IPS-18a (cell line): ENCODE measurements at regions not wholly inside any gene's neighbourhood (a gene's known extent, or its start where the extent isn't known, plus 50 kb on each side); places are given as distances from the start of the nearest gene placed in this dataset.
"Not testable (repeated sequence)": the region's sequence is repeated elsewhere in the genome, so short reads cannot be mapped to it uniquely, and the experiment has no call there.

Source experiments
- H3K27ac ChIP-seq: one replicate; pipeline ENCODE4 v1.5.1; 2013; ENCODE audit warnings: low read length
- H3K27me3 ChIP-seq: one replicate; pipeline ENCODE4 v1.6.1; 2013; ENCODE audit warnings: mild to moderate bottlenecking, low read length; ENCODE audit not compliant: control insufficient read depth, insufficient read depth
- H3K36me3 ChIP-seq: one replicate; pipeline ENCODE4 v1.6.1; 2013; ENCODE audit warnings: low read depth, low read length; ENCODE audit not compliant: control insufficient read depth
- H3K4me1 ChIP-seq: one replicate; pipeline ENCODE4 v1.6.1; 2013; ENCODE audit warnings: low read depth, low read length; ENCODE audit not compliant: control insufficient read depth
- H3K4me3 ChIP-seq: one replicate; pipeline ENCODE4 v1.5.1; 2013; ENCODE audit warnings: low read length
- H3K9ac ChIP-seq: one replicate; pipeline ENCODE4 v1.6.1; 2013; ENCODE audit warnings: mild to moderate bottlenecking, low read length, moderate library complexity
- H3K9me3 ChIP-seq: one replicate; pipeline ENCODE4 v1.6.1; 2013; ENCODE audit warnings: low read depth, low read length; ENCODE audit not compliant: control insufficient read depth

DNA sequence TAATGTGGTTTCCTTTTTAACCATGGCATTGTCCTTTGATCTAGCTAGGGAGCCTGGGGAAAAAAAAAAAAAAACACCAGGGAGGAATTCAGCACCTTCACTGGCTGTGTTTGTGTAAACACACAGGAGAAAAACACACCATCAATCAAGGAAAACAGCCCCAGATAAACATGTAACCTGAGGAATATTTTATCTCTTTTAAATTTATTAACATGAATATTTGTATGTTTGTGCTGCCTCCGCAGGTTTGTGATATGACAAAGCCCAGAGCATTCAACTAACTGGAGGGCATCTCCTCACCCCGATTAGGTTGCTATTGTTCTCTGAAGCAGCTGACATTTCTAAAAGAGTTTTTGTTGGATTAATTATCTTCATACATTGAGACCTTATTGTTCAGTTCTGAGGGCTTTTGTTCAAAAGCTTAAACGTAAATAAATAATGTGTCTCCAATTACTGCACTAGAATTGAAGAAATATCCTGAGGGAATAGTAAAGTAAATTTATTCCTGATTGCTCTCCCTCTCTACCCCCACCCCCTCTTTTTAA is 89.4 kb upstream of the SEMA3E start:
- no peak overlapping the region for H3K9ac ChIP-seq
- peaks cover 3% of the 10 kb centered on the region for H3K4me1 ChIP-seq
- H3K9me3 ChIP-seq = no peaks in the 10 kb centered on the region
- H3K27me3 ChIP-seq = no peaks in the 10 kb centered on the region
- H3K27ac ChIP-seq = no peak overlapping the region
- H3K4me3 ChIP-seq = no peak overlapping the region
- no peaks in the 10 kb centered on the region for H3K36me3 ChIP-seq

DNA sequence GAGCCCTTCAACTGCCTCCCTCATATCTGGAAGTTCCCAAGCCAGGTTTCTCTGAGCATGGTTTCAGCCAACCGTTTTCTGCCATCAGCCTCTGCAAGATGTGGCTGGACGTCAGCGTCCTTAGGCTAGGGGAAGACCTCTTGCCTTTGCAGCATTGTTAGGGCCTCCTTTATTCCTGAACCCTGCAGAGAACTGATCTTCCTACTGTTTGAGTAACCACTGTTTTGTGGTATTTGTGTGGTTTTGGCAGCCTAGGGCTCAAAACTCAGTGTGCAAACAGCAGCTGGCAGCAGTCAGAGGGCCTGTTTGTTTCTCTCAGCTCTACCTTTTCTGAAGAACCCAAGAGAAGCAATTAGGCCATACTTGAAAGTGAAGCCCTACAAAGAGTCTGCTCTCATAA is 83.4 kb upstream of the SEMA3E start:
- H3K9ac ChIP-seq = no peak overlapping the region
- H3K27me3 ChIP-seq = no peaks in the 10 kb centered on the region
- H3K36me3 ChIP-seq = no peaks in the 10 kb centered on the region
- H3K4me3 ChIP-seq = no peak overlapping the region
- H3K27ac ChIP-seq = no peak overlapping the region
- no peaks in the 10 kb centered on the region for H3K4me1 ChIP-seq
- H3K9me3 ChIP-seq = no peaks in the 10 kb centered on the region

DNA sequence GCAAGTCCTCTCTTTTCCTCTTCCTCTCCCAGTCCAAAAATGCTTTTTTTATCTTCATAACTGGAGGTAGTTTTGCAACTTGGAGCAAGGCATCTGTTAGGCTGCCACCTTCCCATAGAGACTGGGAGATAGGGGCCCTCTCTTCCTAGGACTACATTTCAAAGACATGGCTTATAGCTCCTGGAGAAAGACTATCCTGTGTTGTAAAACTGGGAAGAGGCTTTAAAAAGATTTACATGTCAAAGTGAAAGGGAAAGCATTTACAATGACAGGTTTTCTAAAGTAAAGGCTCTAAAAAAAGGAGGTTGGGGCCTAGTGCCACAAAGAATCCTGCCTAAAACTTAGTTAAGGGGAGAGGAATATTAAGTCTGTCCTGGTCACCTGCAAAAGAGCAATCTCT is 82.2 kb upstream of the SEMA3E start:
- Histone ChIP-seq H3K9ac (no peak overlapping the region), H3K9me3 (no peaks in the 10 kb centered on the region), H3K36me3 (no peaks in the 10 kb centered on the region), H3K27ac (no peak overlapping the region), H3K4me3 (no peak overlapping the region), H3K27me3 (no peaks in the 10 kb centered on the region), H3K4me1 (no peaks in the 10 kb centered on the region)

DNA sequence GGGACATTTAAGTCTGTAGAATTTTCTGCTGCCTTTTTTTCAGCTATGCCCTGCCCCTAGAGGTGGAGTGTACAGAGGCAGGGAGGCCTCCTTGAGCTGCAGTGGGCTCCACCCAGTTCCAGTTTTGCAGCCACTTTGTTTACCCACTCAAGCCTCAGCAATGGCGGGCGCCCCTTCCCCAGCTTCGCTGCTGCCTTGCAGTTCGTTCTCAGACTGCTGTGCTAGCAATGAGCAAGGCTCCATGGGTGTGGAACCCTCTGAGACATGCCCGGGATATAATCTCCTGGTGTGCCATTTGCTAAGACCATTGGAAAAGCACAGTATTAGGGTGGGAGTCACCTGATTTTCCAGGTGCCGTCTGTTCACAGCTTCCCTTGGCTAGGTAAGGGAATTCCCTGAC is 68.0 kb upstream of the SEMA3E start:
- H3K4me3 ChIP-seq, H3K27me3 ChIP-seq, H3K36me3 ChIP-seq, H3K9me3 ChIP-seq, H3K9ac ChIP-seq, H3K27ac ChIP-seq, H3K4me1 ChIP-seq: not testable (repeated sequence)

DNA sequence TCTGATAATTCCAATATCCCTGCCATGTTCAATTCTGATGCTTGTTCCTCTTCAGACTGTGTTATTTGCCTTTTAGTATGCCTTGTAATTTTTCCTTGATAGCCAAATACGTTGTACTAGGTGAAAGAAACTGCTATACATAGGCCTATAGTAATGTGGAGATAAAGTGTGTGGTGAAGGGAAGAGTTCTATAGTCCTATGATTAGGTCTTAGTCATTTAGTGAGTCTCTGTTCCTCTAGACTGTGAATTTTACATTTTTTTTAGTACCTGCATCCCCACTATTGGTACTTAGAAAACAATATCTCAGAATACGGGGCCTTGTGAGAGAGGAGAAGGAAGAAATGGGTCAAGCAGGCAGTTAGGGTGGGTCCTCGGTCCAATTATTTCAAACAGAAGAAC is 59.6 kb upstream of the SEMA3E start:
- Histone ChIP-seq H3K36me3 (no peaks in the 10 kb centered on the region), H3K27ac (no peak overlapping the region), H3K27me3 (no peaks in the 10 kb centered on the region), H3K9ac (no peak overlapping the region), H3K4me1 (peaks cover 2% of the 10 kb centered on the region), H3K9me3 (peaks cover 4% of the 10 kb centered on the region), H3K4me3 (no peak overlapping the region)

DNA sequence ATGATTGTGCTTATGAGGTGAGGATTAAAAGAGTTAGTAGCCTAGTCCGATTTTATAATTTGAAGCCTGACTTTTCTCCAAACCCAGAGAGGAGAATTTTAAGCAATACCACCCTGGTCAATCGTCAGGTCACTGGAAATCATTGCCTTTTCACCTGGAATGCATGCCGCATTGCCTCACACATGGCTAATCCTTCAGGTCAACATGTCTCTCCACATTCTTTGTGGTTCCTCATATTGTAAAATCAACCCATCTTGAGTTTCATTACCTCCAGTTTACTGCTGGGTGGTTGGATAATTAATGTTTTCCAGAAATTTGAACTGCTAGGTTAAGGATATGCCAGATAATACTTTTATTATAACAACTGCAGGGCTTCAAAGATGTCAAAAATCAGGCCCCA is 55.6 kb upstream of the SEMA3E start:
- Histone ChIP-seq H3K4me3 (no peak overlapping the region), H3K36me3 (no peaks in the 10 kb centered on the region), H3K27me3 (no peaks in the 10 kb centered on the region), H3K9me3 (no peaks in the 10 kb centered on the region), H3K4me1 (peaks cover 2% of the 10 kb centered on the region), H3K27ac (no peak overlapping the region), H3K9ac (no peak overlapping the region)

DNA sequence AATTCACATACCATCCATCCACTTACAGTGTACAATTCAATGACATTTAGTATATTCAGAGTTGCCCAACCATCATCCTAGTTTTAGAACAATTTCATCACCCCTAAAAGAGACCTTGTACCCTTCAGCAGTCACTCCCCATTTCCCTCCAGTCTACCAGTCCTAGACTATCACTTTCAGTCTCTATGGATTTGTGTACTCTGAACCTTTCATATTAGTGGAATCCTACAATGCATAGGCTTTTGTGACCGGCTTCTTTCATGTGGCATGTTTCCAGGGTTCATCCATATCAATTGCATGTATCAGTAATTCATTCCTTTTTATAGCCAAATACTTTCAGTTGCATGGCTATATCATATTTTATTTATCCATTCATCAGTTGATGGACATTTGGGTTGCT is 53.5 kb upstream of the SEMA3E start:
- peaks cover 2% of the 10 kb centered on the region for H3K4me1 ChIP-seq
- no peaks in the 10 kb centered on the region for H3K36me3 ChIP-seq
- no peaks in the 10 kb centered on the region for H3K9me3 ChIP-seq
- H3K27ac ChIP-seq = no peak overlapping the region
- H3K27me3 ChIP-seq = peaks cover 17% of the 10 kb centered on the region
- no peak overlapping the region for H3K4me3 ChIP-seq
- H3K9ac ChIP-seq = no peak overlapping the region

DNA sequence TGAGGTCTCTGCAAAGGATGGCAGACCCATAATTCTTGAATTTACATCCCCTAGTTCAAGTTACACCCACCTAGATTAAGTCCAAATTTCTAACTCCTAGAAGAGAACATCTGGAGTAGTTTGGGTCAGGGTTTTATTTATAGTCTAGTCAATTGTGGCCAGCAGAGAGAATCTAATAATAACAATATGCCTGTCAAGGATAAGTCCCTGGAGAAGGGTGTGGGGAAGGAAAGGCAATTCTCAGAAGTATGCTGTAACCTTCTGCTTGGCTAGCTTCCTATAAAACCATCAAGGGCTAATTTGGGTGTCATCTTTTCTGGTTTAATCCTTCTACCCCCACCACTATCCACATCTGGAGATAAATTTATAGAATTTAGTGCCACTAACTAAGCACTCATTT is 52.8 kb upstream of the SEMA3E start:
- H3K9me3 ChIP-seq = no peaks in the 10 kb centered on the region
- no peak overlapping the region for H3K27ac ChIP-seq
- H3K4me3 ChIP-seq = no peak overlapping the region
- H3K9ac ChIP-seq = no peak overlapping the region
- H3K4me1 ChIP-seq = peaks cover 7% of the 10 kb centered on the region
- H3K27me3 ChIP-seq = peaks cover 24% of the 10 kb centered on the region
- H3K36me3 ChIP-seq = no peaks in the 10 kb centered on the region
